ENCODE measurements at regions not wholly inside any gene's neighbourhood (a gene's known extent, or its start where the extent isn't known, plus 50 kb on each side); places are given as distances from the start of the nearest gene placed in this dataset.

GRCh38 chr10:123549761-123550454 is 116.2 kb upstream of the GPR26 start:
- no peak for DNase-seq
- intact Hi-C loops (cut with DNase I, micrococcal nuclease), result no loop called here
- Histone ChIP-seq H3K36me3 (ENCODE audit: low read depth) (no peaks in the 10 kb centered on the region), H3K4me1 (ENCODE audit: low read depth) (no peaks in the 10 kb centered on the region), H3K4me3 (no peak overlapping the region), H3K9me3 (no peaks in the 10 kb centered on the region)
- TF ChIP-seq, protein P1, sequence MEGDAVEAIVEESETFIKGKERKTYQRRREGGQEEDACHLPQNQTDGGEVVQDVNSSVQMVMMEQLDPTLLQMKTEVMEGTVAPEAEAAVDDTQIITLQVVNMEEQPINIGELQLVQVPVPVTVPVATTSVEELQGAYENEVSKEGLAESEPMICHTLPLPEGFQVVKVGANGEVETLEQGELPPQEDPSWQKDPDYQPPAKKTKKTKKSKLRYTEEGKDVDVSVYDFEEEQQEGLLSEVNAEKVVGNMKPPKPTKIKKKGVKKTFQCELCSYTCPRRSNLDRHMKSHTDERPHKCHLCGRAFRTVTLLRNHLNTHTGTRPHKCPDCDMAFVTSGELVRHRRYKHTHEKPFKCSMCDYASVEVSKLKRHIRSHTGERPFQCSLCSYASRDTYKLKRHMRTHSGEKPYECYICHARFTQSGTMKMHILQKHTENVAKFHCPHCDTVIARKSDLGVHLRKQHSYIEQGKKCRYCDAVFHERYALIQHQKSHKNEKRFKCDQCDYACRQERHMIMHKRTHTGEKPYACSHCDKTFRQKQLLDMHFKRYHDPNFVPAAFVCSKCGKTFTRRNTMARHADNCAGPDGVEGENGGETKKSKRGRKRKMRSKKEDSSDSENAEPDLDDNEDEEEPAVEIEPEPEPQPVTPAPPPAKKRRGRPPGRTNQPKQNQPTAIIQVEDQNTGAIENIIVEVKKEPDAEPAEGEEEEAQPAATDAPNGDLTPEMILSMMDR (IDR thresholded peaks at IDR 0.05), result no peak
- ATAC-seq, result no peak

DNA sequence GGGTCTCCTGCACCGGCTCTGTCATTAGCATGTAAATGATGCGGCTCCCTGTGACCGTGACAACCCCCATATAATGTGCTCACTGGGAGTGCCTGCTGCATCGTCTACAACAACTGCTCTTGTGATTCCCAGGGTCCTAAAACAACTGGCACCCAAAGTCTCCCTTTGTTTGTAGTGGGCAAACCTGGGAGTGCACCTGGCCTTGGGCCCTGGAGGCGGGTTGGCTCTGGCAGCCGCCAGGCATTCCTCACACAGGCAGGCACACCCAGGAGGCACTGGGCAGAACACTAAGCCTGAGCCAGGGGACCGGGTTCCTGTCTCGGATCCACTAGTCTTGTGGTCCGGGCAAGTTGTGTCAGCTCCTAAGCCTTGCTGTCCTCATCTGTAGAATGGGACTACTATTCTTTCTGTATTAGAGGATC is 115.5 kb upstream of the GPR26 start:
- TF ChIP-seq, protein P1 (IDR thresholded peaks at IDR 0.05), result no peak
- ATAC-seq, result no peak
- intact Hi-C loops (cut with DNase I, micrococcal nuclease), result no loop called here
- DNase-seq, result no peak
- Histone ChIP-seq H3K4me3 (no peak overlapping the region), H3K9me3 (no peaks in the 10 kb centered on the region), H3K4me1 (ENCODE audit: low read depth) (no peaks in the 10 kb centered on the region), H3K36me3 (ENCODE audit: low read depth) (no peaks in the 10 kb centered on the region)

GRCh38 chr10:123551259-123551658 is 114.9 kb upstream of the GPR26 start:
- Histone ChIP-seq H3K4me3 (no peak overlapping the region), H3K36me3 (ENCODE audit: low read depth) (no peaks in the 10 kb centered on the region), H3K4me1 (ENCODE audit: low read depth) (no peaks in the 10 kb centered on the region), H3K9me3 (no peaks in the 10 kb centered on the region)
- DNase-seq (no peak), ATAC-seq (no peak)
- TF ChIP-seq, protein P1 (IDR thresholded peaks at IDR 0.05), result no peak
- intact Hi-C loops (cut with DNase I, micrococcal nuclease), result no loop called here

DNA sequence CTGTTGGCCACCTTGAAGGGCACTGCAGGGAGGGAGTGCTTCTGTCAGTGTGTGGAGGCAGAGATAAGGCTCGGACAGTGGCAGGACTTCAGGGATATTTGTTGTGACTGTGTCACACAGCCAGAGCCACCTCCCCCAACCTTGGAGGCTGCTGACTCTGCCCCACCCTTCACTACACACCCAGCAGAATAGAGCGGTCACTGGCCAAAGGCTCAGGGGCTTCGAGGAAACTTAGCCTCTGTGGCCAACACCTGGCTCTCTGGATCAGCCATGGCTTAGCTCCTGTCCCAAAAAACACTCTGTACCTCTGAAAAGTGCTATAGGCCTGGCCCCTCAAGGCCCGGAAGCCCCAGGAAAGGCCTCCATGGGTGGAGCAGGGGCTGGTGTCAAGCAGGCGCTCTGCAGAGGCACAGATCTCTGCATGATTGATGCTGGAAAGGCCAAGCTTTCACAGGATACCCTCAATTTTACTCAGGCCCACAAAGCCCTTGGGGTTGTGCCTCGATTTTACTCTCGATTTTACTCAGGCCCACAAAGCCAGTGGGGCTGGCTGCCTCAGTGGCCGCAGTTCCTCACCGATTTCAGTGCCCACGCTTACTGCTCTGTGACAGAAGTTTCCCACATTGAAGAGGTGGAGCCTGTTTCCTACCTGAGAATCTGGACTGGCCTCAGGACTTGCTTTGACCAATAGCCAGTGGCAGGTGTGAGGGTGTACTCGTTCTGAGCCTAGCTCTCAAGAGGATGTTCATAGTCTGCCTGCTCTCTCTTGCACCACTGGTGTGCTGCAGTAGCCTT is 113.2 kb upstream of the GPR26 start:
- intact Hi-C loops (cut with DNase I, micrococcal nuclease), result no loop called here
- TF ChIP-seq, protein P1 (IDR thresholded peaks at IDR 0.05), result no peak
- H3K36me3 ChIP-seq (ENCODE audit: low read depth), result no peaks in the 10 kb centered on the region
- no peak for ATAC-seq
- no peak for DNase-seq
- no peak overlapping the region for H3K4me3 ChIP-seq
- no peaks in the 10 kb centered on the region for H3K4me1 ChIP-seq (ENCODE audit: low read depth)
- no peaks in the 10 kb centered on the region for H3K9me3 ChIP-seq

DNA sequence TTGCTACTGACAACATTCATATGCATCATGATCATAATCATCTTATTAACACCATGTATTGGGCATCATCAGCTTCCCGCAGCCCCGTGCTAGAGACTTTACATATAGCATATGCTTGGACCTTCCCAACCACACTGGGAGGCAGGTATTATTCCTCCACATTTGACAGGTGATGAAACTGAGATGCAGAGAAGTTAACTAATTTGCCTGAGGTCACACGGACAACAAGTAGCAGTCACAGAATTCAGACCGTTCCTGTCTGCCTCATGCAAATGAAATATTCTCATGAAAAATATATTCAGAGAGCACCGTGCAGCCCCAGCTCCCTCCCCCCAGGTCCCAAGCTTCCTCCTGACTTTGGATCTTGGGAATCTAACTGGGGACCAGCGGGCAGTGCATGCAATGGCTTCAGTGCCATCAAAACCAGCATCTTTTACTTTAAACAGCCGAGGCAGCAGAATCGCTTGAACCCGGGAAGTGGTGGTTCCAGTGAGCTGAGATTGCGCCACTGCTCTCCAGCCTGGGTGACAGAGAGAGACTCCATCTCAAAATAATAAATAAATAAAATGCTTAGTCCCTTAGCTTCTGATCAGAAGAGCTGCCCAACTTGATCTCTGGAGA is 112.2 kb upstream of the GPR26 start:
- no peaks in the 10 kb centered on the region for H3K9me3 ChIP-seq
- intact Hi-C loops (cut with DNase I, micrococcal nuclease), result no loop called here
- no peaks in the 10 kb centered on the region for H3K4me1 ChIP-seq (ENCODE audit: low read depth)
- DNase-seq (no peak), ATAC-seq (no peak)
- H3K36me3 ChIP-seq (ENCODE audit: low read depth), result no peaks in the 10 kb centered on the region
- TF ChIP-seq, protein P1 (IDR thresholded peaks at IDR 0.05), result no peak
- no peak overlapping the region for H3K4me3 ChIP-seq
